Activated CD4-positive, alpha-beta T cell treated with anti-CD3 and anti-CD28 coated beads, Interleukin-2, amount 10 ng/mL, durations not matched to agents 24 days and 14 days (primary cell): ENCODE measurements at regions not wholly inside any gene's neighbourhood (a gene's known extent, or its start where the extent isn't known, plus 50 kb on each side); places are given as distances from the start of the nearest gene placed in this dataset.
"Not testable (repeated sequence)": the region's sequence is repeated elsewhere in the genome, so short reads cannot be mapped to it uniquely, and the experiment has no call there.

Experiments
- DNase-seq: peaks from one replicate; pipeline ENCODE4 v3.0.0; 2022
- H3K27ac Mint-ChIP-seq: one replicate; pipeline ENCODE4 v1.8.0; 2022; ENCODE audit warnings: mild to moderate bottlenecking, mixed read lengths
- H3K27me3 Mint-ChIP-seq: one replicate; pipeline ENCODE4 v1.8.0; 2022; ENCODE audit warnings: mixed read lengths
- H3K36me3 Mint-ChIP-seq: one replicate; pipeline ENCODE4 v1.8.0; 2022; ENCODE audit warnings: low read depth, mild to moderate bottlenecking, mixed read lengths
- H3K4me1 Mint-ChIP-seq: one replicate; pipeline ENCODE4 v1.8.0; 2021; ENCODE audit warnings: mixed read lengths
- H3K4me3 Mint-ChIP-seq: one replicate; pipeline ENCODE4 v1.8.0; 2022; ENCODE audit warnings: mild to moderate bottlenecking, moderate library complexity, mixed read lengths
- H3K9me3 Mint-ChIP-seq: one replicate; pipeline ENCODE4 v1.8.0; 2021; ENCODE audit warnings: mixed read lengths
- intact Hi-C: fragments of 100-400 bp; cut with micrococcal nuclease; formaldehyde crosslinking; loops from one replicate; pipeline ENCODE4 v1.15.1; 2023

- H3K4me1 Mint-ChIP-seq = no peaks in the 10 kb centered on the region
- no peaks in the 10 kb centered on the region for H3K9me3 Mint-ChIP-seq
- DNase-seq = no peak
- H3K27me3 Mint-ChIP-seq = no peaks in the 10 kb centered on the region
- no peaks in the 10 kb centered on the region for H3K36me3 Mint-ChIP-seq
- no peak overlapping the region for H3K27ac Mint-ChIP-seq
- no peak overlapping the region for H3K4me3 Mint-ChIP-seq
- intact Hi-C loops = no loop called here
These were observed 68.6 kb upstream of the MARCKS start for GRCh38 chr6:113788586-113788985.

- H3K27me3 Mint-ChIP-seq, H3K36me3 Mint-ChIP-seq, H3K4me3 Mint-ChIP-seq, H3K9me3 Mint-ChIP-seq, H3K27ac Mint-ChIP-seq, intact Hi-C loops, H3K4me1 Mint-ChIP-seq, DNase-seq: not testable (repeated sequence)
These were observed 65.9 kb upstream of the MARCKS start for GRCh38 chr6:113791225-113791624.

- H3K9me3 Mint-ChIP-seq, H3K4me1 Mint-ChIP-seq, intact Hi-C loops, H3K27ac Mint-ChIP-seq, H3K27me3 Mint-ChIP-seq, H3K4me3 Mint-ChIP-seq, DNase-seq, H3K36me3 Mint-ChIP-seq: not testable (repeated sequence)
These were observed 61.8 kb upstream of the MARCKS start for GRCh38 chr6:113795371-113795770.

GRCh38 chr6:113796038-113796437, 61.1 kb upstream of the MARCKS start:
- intact Hi-C loops = no loop called here
- no peaks in the 10 kb centered on the region for H3K4me1 Mint-ChIP-seq
- no peak overlapping the region for H3K4me3 Mint-ChIP-seq
- H3K27me3 Mint-ChIP-seq = peaks cover 3% of the 10 kb centered on the region
- H3K27ac Mint-ChIP-seq = no peak overlapping the region
- DNase-seq = no peak
- H3K36me3 Mint-ChIP-seq = no peaks in the 10 kb centered on the region
- no peaks in the 10 kb centered on the region for H3K9me3 Mint-ChIP-seq

GRCh38 chr6:113802779-113803178, 54.4 kb upstream of the MARCKS start:
- Mint-ChIP-seq H3K36me3 (no peaks in the 10 kb centered on the region), H3K9me3 (no peaks in the 10 kb centered on the region), H3K4me1 (peaks cover 4% of the 10 kb centered on the region), H3K4me3 (no peak overlapping the region), H3K27ac (no peak overlapping the region), H3K27me3 (peaks cover 9% of the 10 kb centered on the region)
- DNase-seq = no peak
- intact Hi-C loops = no loop called here

GRCh38 chr6:113805173-113805790, 51.9 kb upstream of the MARCKS start:
- intact Hi-C loops = no loop called here
- Mint-ChIP-seq H3K4me1 (peaks cover 6% of the 10 kb centered on the region), H3K27ac (no peak overlapping the region), H3K4me3 (no peak overlapping the region), H3K36me3 (no peaks in the 10 kb centered on the region), H3K9me3 (no peaks in the 10 kb centered on the region), H3K27me3 (peaks cover 9% of the 10 kb centered on the region)
- no peak for DNase-seq

- Mint-ChIP-seq H3K9me3 (no peaks in the 10 kb centered on the region), H3K27ac (no peak overlapping the region), H3K4me1 (peaks cover 6% of the 10 kb centered on the region), H3K4me3 (no peak overlapping the region), H3K36me3 (no peaks in the 10 kb centered on the region), H3K27me3 (peaks cover 5% of the 10 kb centered on the region)
- intact Hi-C loops = no loop called here
- no peak for DNase-seq
These were observed 51.2 kb upstream of the MARCKS start for GRCh38 chr6:113805811-113806495.
